ENCODE measurements at regions not wholly inside any gene's neighbourhood (a gene's known extent, or its start where the extent isn't known, plus 50 kb on each side); places are given as distances from the start of the nearest gene placed in this dataset.

DNA sequence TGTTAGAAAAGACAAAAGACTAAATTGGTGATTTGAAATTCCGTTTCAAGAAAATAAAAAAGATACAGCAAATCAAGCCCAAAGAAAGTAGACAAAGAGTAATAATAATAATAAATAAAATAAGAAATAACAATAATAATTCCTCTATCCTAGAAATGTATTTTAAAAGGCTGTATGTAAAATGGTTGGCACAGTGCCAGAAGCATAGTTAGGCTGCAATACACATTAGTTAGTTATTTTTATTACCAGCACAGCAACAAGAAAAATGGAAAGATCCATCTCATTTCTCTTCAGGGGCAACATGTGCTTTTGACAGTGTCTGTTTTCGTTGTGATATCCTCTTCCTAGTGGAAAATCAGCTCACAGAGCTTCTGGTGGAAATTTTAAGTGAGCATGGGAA, 174.1 kb upstream of the TMTC1 start:
- no peak for TF ChIP-seq POLR2A (IDR thresholded peaks at IDR 0.05; ENCODE audit: low read length)
- TF ChIP-seq GATA1 (IDR thresholded peaks at IDR 0.05; ENCODE audit: low read depth, low read length) = no peak
